Prostate gland (tissue), 2 donors: ENCODE measurements at regions not wholly inside any gene's neighbourhood (a gene's known extent, or its start where the extent isn't known, plus 50 kb on each side); places are given as distances from the start of the nearest gene placed in this dataset.

Experiments used
- CTCF ChIP-seq, 4 experiments: fragments of 200-600 bp in 2 of 4; fragments of 450-650 bp in 2 of 4; sonication (generic) in 2 of 4; IDR thresholded peaks; 1 replicate in 3 of 4; 2 replicates in 1 of 4; pipeline ENCODE4 v1.5.1; 2016 to 2019; ENCODE audit warnings: antibody characterized with exemption in 4 of 4, mild to moderate bottlenecking in 2 of 4, moderate library complexity in 2 of 4
- POLR2A ChIP-seq: fragments of 450-650 bp; IDR thresholded peaks from one replicate; pipeline ENCODE4 v1.6.1; 2016; ENCODE audit warnings: antibody characterized with exemption, mild to moderate bottlenecking

- no peak for TF ChIP-seq POLR2A
- no peak for TF ChIP-seq CTCF (IDR thresholded peaks at IDR 0.05)
These were observed 117.7 kb upstream of the MBL2 start for GRCh38 chr10:52890281-52890680.
